ENCODE measurements at regions not wholly inside any gene's neighbourhood (a gene's known extent, or its start where the extent isn't known, plus 50 kb on each side); places are given as distances from the start of the nearest gene placed in this dataset.
"Not testable (repeated sequence)": the region's sequence is repeated elsewhere in the genome, so short reads cannot be mapped to it uniquely, and the experiment has no call there.

GRCh38 chr7:35853194-35853593 lies 52.3 kb downstream of the SEPTIN7 start:
- DNase-seq (ENCODE audit: low read depth, low spot score), result not testable (repeated sequence)

- DNase-seq (ENCODE audit: low read depth, low spot score), result no peak
Measured at GRCh38 chr7:35854311-35854710, 53.5 kb downstream of the SEPTIN7 start.

- DNase-seq (ENCODE audit: low read depth, low spot score), result no peak
Measured at GRCh38 chr7:35856175-35856574, 55.3 kb downstream of the SEPTIN7 start.

GRCh38 chr7:35860664-35861063 lies 59.8 kb downstream of the SEPTIN7 start:
- DNase-seq (ENCODE audit: low read depth, low spot score), result no peak

- DNase-seq (ENCODE audit: low read depth, low spot score), result no peak
Measured at GRCh38 chr7:35865287-35865686, 64.4 kb downstream of the SEPTIN7 start.

GRCh38 chr7:35866186-35866585 lies 65.3 kb downstream of the SEPTIN7 start:
- no peak for DNase-seq (ENCODE audit: low read depth, low spot score)

GRCh38 chr7:35869117-35869516 lies 68.3 kb downstream of the SEPTIN7 start:
- not testable (repeated sequence) for DNase-seq (ENCODE audit: low read depth, low spot score)

- peak; percentile 45 for DNase-seq (ENCODE audit: low read depth, low spot score)
Measured at GRCh38 chr7:35869810-35870209, 69.0 kb downstream of the SEPTIN7 start.

GRCh38 chr7:35871856-35872255 lies 71.0 kb downstream of the SEPTIN7 start:
- no peak for DNase-seq (ENCODE audit: low read depth, low spot score)

- DNase-seq (ENCODE audit: low read depth, low spot score), result no peak
Measured at GRCh38 chr7:35874886-35875285, 74.0 kb downstream of the SEPTIN7 start.

GRCh38 chr7:35875292-35875691 lies 74.4 kb downstream of the SEPTIN7 start:
- DNase-seq (ENCODE audit: low read depth, low spot score), result no peak

- no peak for DNase-seq (ENCODE audit: low read depth, low spot score)
Measured at GRCh38 chr7:35878351-35878750, 77.5 kb downstream of the SEPTIN7 start.

- not testable (repeated sequence) for DNase-seq (ENCODE audit: low read depth, low spot score)
Measured at GRCh38 chr7:35887430-35887829, 86.6 kb downstream of the SEPTIN7 start.

- DNase-seq (ENCODE audit: low read depth, low spot score), result no peak
Measured at GRCh38 chr7:35889001-35889400, 88.1 kb downstream of the SEPTIN7 start.

GRCh38 chr7:35889870-35890269 lies 89.0 kb downstream of the SEPTIN7 start:
- no peak for DNase-seq (ENCODE audit: low read depth, low spot score)

- no peak for DNase-seq (ENCODE audit: low read depth, low spot score)
Measured at GRCh38 chr7:35891004-35891830, 90.4 kb downstream of the SEPTIN7 start.

GRCh38 chr7:35893649-35894048 lies 92.8 kb downstream of the SEPTIN7 start:
- no peak for DNase-seq (ENCODE audit: low read depth, low spot score)

- no peak for DNase-seq (ENCODE audit: low read depth, low spot score)
Measured at GRCh38 chr7:35894721-35895120, 93.9 kb downstream of the SEPTIN7 start.

GRCh38 chr7:35900651-35901050 lies 99.8 kb downstream of the SEPTIN7 start:
- DNase-seq (ENCODE audit: low read depth, low spot score), result no peak

GRCh38 chr7:35905555-35905954 lies 104.7 kb downstream of the SEPTIN7 start:
- no peak for DNase-seq (ENCODE audit: low read depth, low spot score)

- peak; percentile 57 for DNase-seq (ENCODE audit: low read depth, low spot score)
Measured at GRCh38 chr7:35906191-35906908, 105.5 kb downstream of the SEPTIN7 start.

- no peak for DNase-seq (ENCODE audit: low read depth, low spot score)
Measured at GRCh38 chr7:35908331-35909216, 107.7 kb downstream of the SEPTIN7 start.

Measured in smooth muscle cell of the brain vasculature (primary cell).